Loucy (cell line): ENCODE measurements at regions not wholly inside any gene's neighbourhood (a gene's known extent, or its start where the extent isn't known, plus 50 kb on each side); places are given as distances from the start of the nearest gene placed in this dataset.

Experiments used
- H2AFZ ChIP-seq: fragments of 200-600 bp; sonication (generic); 2 replicates; pipeline ENCODE4 v1.6.0; 2016; ENCODE audit warnings: antibody characterized with exemption, mild to moderate bottlenecking, low read length, moderate library complexity
- H3F3A ChIP-seq: fragments of 200-600 bp; 2 replicates; pipeline ENCODE4 v1.6.0; 2016; ENCODE audit warnings: antibody characterized with exemption, low read depth, mild to moderate bottlenecking
- H3K27me3 ChIP-seq: fragments of 200-600 bp; sonication (generic); 2 replicates; pipeline ENCODE4 v1.6.1; 2014; ENCODE audit warnings: low read length, mild to moderate bottlenecking; ENCODE audit not compliant: insufficient read depth, poor library complexity, severe bottlenecking
- H3K36me3 ChIP-seq: fragments of 200-600 bp; sonication (generic); 2 replicates; pipeline ENCODE4 v1.6.1; 2016; ENCODE audit warnings: low read length; ENCODE audit not compliant: insufficient read depth
- H3K4me1 ChIP-seq: fragments of 200-600 bp; sonication (generic); 2 replicates; pipeline ENCODE4 v1.5.1; 2014; ENCODE audit warnings: low read length, mild to moderate bottlenecking; ENCODE audit not compliant: insufficient read depth, poor library complexity, severe bottlenecking
- H3K4me2 ChIP-seq: fragments of 200-600 bp; sonication (generic); 2 replicates; pipeline ENCODE4 v1.6.0; 2014; ENCODE audit warnings: antibody characterized with exemption, low read length, low read depth, mild to moderate bottlenecking; ENCODE audit not compliant: poor library complexity, severe bottlenecking
- H3K4me3 ChIP-seq: fragments of 200-600 bp; sonication (generic); 2 replicates; pipeline ENCODE4 v1.5.1; 2014; ENCODE audit warnings: low read length, mild to moderate bottlenecking, mixed read lengths; ENCODE audit not compliant: poor library complexity, severe bottlenecking
- H3K79me2 ChIP-seq: fragments of 200-600 bp; sonication (generic); 2 replicates; pipeline ENCODE4 v1.6.1; 2014; ENCODE audit warnings: low read length; ENCODE audit not compliant: insufficient read depth
- H3K9ac ChIP-seq: fragments of 200-600 bp; sonication (generic); 2 replicates; pipeline ENCODE4 v1.6.0; 2014; ENCODE audit warnings: mild to moderate bottlenecking, low read depth, low read length, moderate library complexity; ENCODE audit not compliant: poor library complexity, severe bottlenecking
- H3K9me2 ChIP-seq: fragments of 200-600 bp; sonication (generic); replicated peaks from 2 replicates; pipeline ENCODE4 v1.6.1; 2016; ENCODE audit warnings: low read depth, low read length, mixed read lengths
- H3K9me3 ChIP-seq: fragments of 200-600 bp; sonication (generic); 2 replicates; pipeline ENCODE4 v1.6.1; 2014; ENCODE audit warnings: mild to moderate bottlenecking, antibody characterized with exemption, low read length, low read depth; ENCODE audit not compliant: insufficient read depth
- H4K20me1 ChIP-seq: fragments of 200-600 bp; sonication (generic); 2 replicates; pipeline ENCODE4 v1.6.0; 2014; ENCODE audit warnings: antibody characterized with exemption, low read length, mild to moderate bottlenecking; ENCODE audit not compliant: insufficient read depth, poor library complexity, severe bottlenecking
- EZH2phosphoT487 ChIP-seq: fragments of 200-600 bp; IDR thresholded peaks from 2 replicates; pipeline ENCODE4 v1.6.1; 2018; ENCODE audit warnings: antibody characterized with exemption, mild to moderate bottlenecking, moderate library complexity, borderline replicate concordance
- TF ChIP-seq, protein P1 (sequence below): fragments of 200-600 bp; sonication (generic); conservative IDR thresholded peaks from 2 replicates; pipeline ENCODE4 v1.5.1; 2014; ENCODE audit warnings: mild to moderate bottlenecking, antibody characterized with exemption, low read length

- Histone ChIP-seq H3K9ac (no peak overlapping the region), H3K9me3 (no peaks in the 10 kb centered on the region), H3K36me3 (no peaks in the 10 kb centered on the region), H3K27me3 (no peaks in the 10 kb centered on the region), H3K4me1 (no peaks in the 10 kb centered on the region), H2AFZ (no peak overlapping the region), H3F3A (no peaks in the 10 kb centered on the region), H3K4me2 (no peak overlapping the region), H3K9me2 (no peaks in the 10 kb centered on the region), H3K4me3 (no peak overlapping the region), H4K20me1 (no peaks in the 10 kb centered on the region), H3K79me2 (no peaks in the 10 kb centered on the region)
- TF ChIP-seq, protein P1, sequence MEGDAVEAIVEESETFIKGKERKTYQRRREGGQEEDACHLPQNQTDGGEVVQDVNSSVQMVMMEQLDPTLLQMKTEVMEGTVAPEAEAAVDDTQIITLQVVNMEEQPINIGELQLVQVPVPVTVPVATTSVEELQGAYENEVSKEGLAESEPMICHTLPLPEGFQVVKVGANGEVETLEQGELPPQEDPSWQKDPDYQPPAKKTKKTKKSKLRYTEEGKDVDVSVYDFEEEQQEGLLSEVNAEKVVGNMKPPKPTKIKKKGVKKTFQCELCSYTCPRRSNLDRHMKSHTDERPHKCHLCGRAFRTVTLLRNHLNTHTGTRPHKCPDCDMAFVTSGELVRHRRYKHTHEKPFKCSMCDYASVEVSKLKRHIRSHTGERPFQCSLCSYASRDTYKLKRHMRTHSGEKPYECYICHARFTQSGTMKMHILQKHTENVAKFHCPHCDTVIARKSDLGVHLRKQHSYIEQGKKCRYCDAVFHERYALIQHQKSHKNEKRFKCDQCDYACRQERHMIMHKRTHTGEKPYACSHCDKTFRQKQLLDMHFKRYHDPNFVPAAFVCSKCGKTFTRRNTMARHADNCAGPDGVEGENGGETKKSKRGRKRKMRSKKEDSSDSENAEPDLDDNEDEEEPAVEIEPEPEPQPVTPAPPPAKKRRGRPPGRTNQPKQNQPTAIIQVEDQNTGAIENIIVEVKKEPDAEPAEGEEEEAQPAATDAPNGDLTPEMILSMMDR = no peak
- TF ChIP-seq EZH2phosphoT487 = no peak
Measured at GRCh38 chr10:7503190-7503589, 92.4 kb upstream of the SFMBT2 start.

DNA sequence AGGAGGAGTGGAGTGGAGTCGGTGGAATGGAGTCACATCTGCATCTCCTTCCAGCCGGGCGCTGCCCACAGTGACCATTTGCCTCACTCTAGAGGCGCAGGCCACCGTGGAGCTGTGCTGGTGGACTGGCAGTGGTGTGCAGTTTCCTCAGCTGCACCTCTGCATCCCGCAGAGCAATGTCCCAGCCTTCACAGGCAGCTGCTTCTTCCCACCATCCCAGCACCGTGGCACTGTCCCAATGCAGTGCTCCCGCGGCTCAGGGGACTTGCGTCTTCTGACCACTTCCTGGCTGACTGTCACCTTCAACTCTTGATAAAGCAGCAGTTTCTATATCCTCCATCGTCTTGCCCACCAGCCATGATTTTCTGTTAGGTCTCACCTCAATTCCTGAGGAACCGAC is 90.3 kb upstream of the SFMBT2 start:
- H3K27me3 ChIP-seq = no peaks in the 10 kb centered on the region
- H3F3A ChIP-seq = no peaks in the 10 kb centered on the region
- no peaks in the 10 kb centered on the region for H3K79me2 ChIP-seq
- no peaks in the 10 kb centered on the region for H3K9me3 ChIP-seq
- TF ChIP-seq, protein P1 = no peak
- no peak for TF ChIP-seq EZH2phosphoT487
- no peak overlapping the region for H3K4me2 ChIP-seq
- H3K4me1 ChIP-seq = no peaks in the 10 kb centered on the region
- no peaks in the 10 kb centered on the region for H3K36me3 ChIP-seq
- no peak overlapping the region for H3K4me3 ChIP-seq
- H4K20me1 ChIP-seq = no peaks in the 10 kb centered on the region
- no peaks in the 10 kb centered on the region for H3K9me2 ChIP-seq
- no peak overlapping the region for H3K9ac ChIP-seq
- H2AFZ ChIP-seq = no peak overlapping the region

DNA sequence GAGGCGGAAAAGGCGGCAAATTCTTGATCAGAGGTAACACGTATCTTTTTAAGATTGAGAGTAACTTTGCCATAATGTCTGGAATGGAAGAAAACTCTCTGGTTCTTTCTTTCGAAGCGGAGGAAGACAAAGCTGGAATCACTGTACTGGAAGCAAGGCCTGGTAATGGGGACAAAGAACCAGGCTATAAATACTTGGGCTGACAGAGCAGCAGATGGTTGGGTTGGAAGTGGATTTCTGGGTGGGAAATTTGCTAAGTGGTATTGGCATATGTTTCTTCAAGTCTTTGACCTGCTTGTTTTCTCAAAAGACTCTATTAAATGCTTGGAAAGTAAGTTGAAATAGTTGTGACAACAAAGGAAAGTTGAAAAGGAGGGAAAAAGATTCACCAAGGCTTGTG is 87.3 kb upstream of the SFMBT2 start:
- TF ChIP-seq, protein P1 = no peak
- TF ChIP-seq EZH2phosphoT487 = no peak
- H3K9me2 ChIP-seq = no peaks in the 10 kb centered on the region
- H3K9ac ChIP-seq = no peak overlapping the region
- no peaks in the 10 kb centered on the region for H3K36me3 ChIP-seq
- H3K4me2 ChIP-seq = no peak overlapping the region
- H3K9me3 ChIP-seq = no peaks in the 10 kb centered on the region
- H3F3A ChIP-seq = no peaks in the 10 kb centered on the region
- no peak overlapping the region for H3K4me3 ChIP-seq
- H2AFZ ChIP-seq = no peak overlapping the region
- no peaks in the 10 kb centered on the region for H3K79me2 ChIP-seq
- no peaks in the 10 kb centered on the region for H3K4me1 ChIP-seq
- H4K20me1 ChIP-seq = no peaks in the 10 kb centered on the region
- no peaks in the 10 kb centered on the region for H3K27me3 ChIP-seq
